ENCODE measurements at regions not wholly inside any gene's neighbourhood (a gene's known extent, or its start where the extent isn't known, plus 50 kb on each side); places are given as distances from the start of the nearest gene placed in this dataset.

- TF ChIP-seq CTCF (IDR thresholded peaks at IDR 0.05): no peak
- no peak overlapping the region for H3K27ac ChIP-seq
Observed at GRCh38 chr1:99207216-99207615, 57.1 kb upstream of the PLPPR4 start.

Measured in 22Rv1 (cell line).